ENCODE measurements at regions not wholly inside any gene's neighbourhood (a gene's known extent, or its start where the extent isn't known, plus 50 kb on each side); places are given as distances from the start of the nearest gene placed in this dataset.
"Not testable (repeated sequence)": the region's sequence is repeated elsewhere in the genome, so short reads cannot be mapped to it uniquely, and the experiment has no call there.

- DNase-seq, result no peak
These were observed 551.3 kb upstream of the TECRL start for GRCh38 chr4:64960516-64960915.

- no peak for DNase-seq
These were observed 531.4 kb upstream of the TECRL start for GRCh38 chr4:64940698-64941097.

- no peak for DNase-seq
These were observed 526.3 kb upstream of the TECRL start for GRCh38 chr4:64935469-64936001.

- no peak for DNase-seq
These were observed 502.6 kb upstream of the TECRL start for GRCh38 chr4:64911846-64912245.

- no peak for DNase-seq
These were observed 494.7 kb upstream of the TECRL start for GRCh38 chr4:64903986-64904385.

- no peak for DNase-seq
These were observed 490.3 kb upstream of the TECRL start for GRCh38 chr4:64899563-64899962.

GRCh38 chr4:64899030-64899429 is 489.8 kb upstream of the TECRL start:
- DNase-seq, result not testable (repeated sequence)

- no peak for DNase-seq
These were observed 488.4 kb upstream of the TECRL start for GRCh38 chr4:64897683-64898082.

GRCh38 chr4:64895031-64895430 is 485.8 kb upstream of the TECRL start:
- DNase-seq, result no peak

- no peak for DNase-seq
These were observed 484.0 kb upstream of the TECRL start for GRCh38 chr4:64893205-64893604.

GRCh38 chr4:64889906-64890610 is 480.8 kb upstream of the TECRL start:
- DNase-seq, result no peak

GRCh38 chr4:64883087-64883807 is 474.0 kb upstream of the TECRL start:
- DNase-seq, result no peak

- no peak for DNase-seq
These were observed 473.2 kb upstream of the TECRL start for GRCh38 chr4:64882311-64883086.

GRCh38 chr4:64880557-64880956 is 471.3 kb upstream of the TECRL start:
- no peak for DNase-seq

- DNase-seq, result no peak
These were observed 466.8 kb upstream of the TECRL start for GRCh38 chr4:64876021-64876420.

GRCh38 chr4:64870558-64870957 is 461.3 kb upstream of the TECRL start:
- no peak for DNase-seq

GRCh38 chr4:64857815-64858214 is 448.6 kb upstream of the TECRL start:
- DNase-seq, result no peak

GRCh38 chr4:64857198-64857597 is 447.9 kb upstream of the TECRL start:
- DNase-seq, result no peak

GRCh38 chr4:64846417-64846816 is 437.2 kb upstream of the TECRL start:
- no peak for DNase-seq

GRCh38 chr4:64829749-64830148 is 420.5 kb upstream of the TECRL start:
- no peak for DNase-seq

GRCh38 chr4:64824591-64824990 is 415.3 kb upstream of the TECRL start:
- no peak for DNase-seq

GRCh38 chr4:64822405-64822804 is 413.2 kb upstream of the TECRL start:
- no peak for DNase-seq

GRCh38 chr4:64821219-64821976 is 412.1 kb upstream of the TECRL start:
- no peak for DNase-seq
